Smooth muscle cell (in vitro differentiated cells): ENCODE measurements at regions not wholly inside any gene's neighbourhood (a gene's known extent, or its start where the extent isn't known, plus 50 kb on each side); places are given as distances from the start of the nearest gene placed in this dataset.

Experiments
- DNase-seq: peaks from one replicate; lab custom pipeline; 2025; ENCODE audit not compliant: unreplicated experiment; lab: John Stamatoyannopoulos, UW
- H2AFZ ChIP-seq: fragments of 200-600 bp; sonication (generic); 2 replicates; pipeline ENCODE4 v1.6.0; 2016; ENCODE audit warnings: antibody characterized with exemption, low read depth, mild to moderate bottlenecking
- H3F3A ChIP-seq: fragments of 200-600 bp; sonication (generic); 2 replicates; pipeline ENCODE4 v1.6.0; 2017; ENCODE audit warnings: antibody characterized with exemption, low read depth
- H3K27ac ChIP-seq: fragments of 200-600 bp; sonication (generic); 2 replicates; pipeline ENCODE4 v1.5.1; 2016; ENCODE audit warnings: low read depth, mild to moderate bottlenecking
- H3K27me3 ChIP-seq: fragments of 200-600 bp; sonication (generic); 2 replicates; pipeline ENCODE4 v1.6.1; 2016; ENCODE audit warnings: low read depth, mild to moderate bottlenecking
- H3K36me3 ChIP-seq: fragments of 200-600 bp; sonication (generic); 2 replicates; pipeline ENCODE4 v1.5.1; 2016; ENCODE audit warnings: low read depth
- H3K4me1 ChIP-seq: fragments of 200-600 bp; sonication (generic); 2 replicates; pipeline ENCODE4 v1.5.1; 2016; ENCODE audit warnings: low read depth
- H3K4me2 ChIP-seq: fragments of 200-600 bp; sonication (generic); 2 replicates; pipeline ENCODE4 v1.6.0; 2016; ENCODE audit warnings: mild to moderate bottlenecking
- H3K4me3 ChIP-seq: fragments of 200-600 bp; sonication (generic); 2 replicates; pipeline ENCODE4 v1.5.1; 2016; ENCODE audit warnings: mild to moderate bottlenecking
- H3K79me2 ChIP-seq: fragments of 200-600 bp; sonication (generic); 2 replicates; pipeline ENCODE4 v1.6.0; 2016; ENCODE audit warnings: low read depth, mild to moderate bottlenecking
- H3K9ac ChIP-seq: fragments of 200-600 bp; sonication (generic); 2 replicates; pipeline ENCODE4 v1.6.0; 2016; ENCODE audit warnings: low read depth
- H3K9me3 ChIP-seq: fragments of 200-600 bp; sonication (generic); replicated peaks from 2 replicates; pipeline ENCODE4 v1.5.1; 2016; ENCODE audit warnings: low read depth
- H4K20me1 ChIP-seq: fragments of 200-600 bp; sonication (generic); 2 replicates; pipeline ENCODE4 v1.6.0; 2016; ENCODE audit warnings: low read depth
- WGBS: methylation state at CpG from one replicate; pipeline ENCODE4 v1.1.7; 2016; ENCODE audit warnings: low lambda C conversion rate; 5-methylcytosine and 5-hydroxymethylcytosine counted together
- TF ChIP-seq, protein P1 (sequence below): fragments of 200-600 bp; sonication (generic); IDR thresholded peaks from 2 replicates; pipeline ENCODE4 v1.5.1; 2017; ENCODE audit warnings: borderline replicate concordance, mild to moderate bottlenecking, antibody characterized with exemption; ENCODE audit not compliant: insufficient read depth, poor library complexity, severe bottlenecking

DNA sequence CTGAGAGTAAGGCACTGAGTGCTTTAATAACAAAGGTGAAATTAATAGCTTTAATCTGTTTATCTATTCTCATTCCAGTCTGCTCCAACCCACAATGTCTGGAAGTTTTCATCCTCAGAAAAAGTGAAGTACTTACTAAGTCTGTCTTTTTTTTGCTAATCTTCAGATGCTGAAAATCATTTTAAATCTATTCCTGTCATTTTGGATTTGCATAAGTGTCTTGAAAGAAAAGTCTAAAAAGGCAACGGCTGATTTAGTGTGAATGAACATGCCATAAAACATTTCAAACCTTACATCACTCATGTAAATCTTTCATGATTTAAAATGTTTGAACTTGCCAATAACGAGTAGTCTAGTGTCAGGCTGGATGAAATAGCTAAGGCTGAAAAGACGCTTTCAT, 685.6 kb downstream of the RPS29 start:
- Histone ChIP-seq H3K9ac (no peak overlapping the region), H4K20me1 (no peaks in the 10 kb centered on the region), H3K27me3 (no peaks in the 10 kb centered on the region), H3K4me1 (no peaks in the 10 kb centered on the region), H3K79me2 (no peaks in the 10 kb centered on the region), H3K36me3 (no peaks in the 10 kb centered on the region), H3K4me2 (no peak overlapping the region), H3F3A (no peaks in the 10 kb centered on the region), H2AFZ (no peak overlapping the region), H3K4me3 (no peak overlapping the region), H3K9me3 (no peaks in the 10 kb centered on the region), H3K27ac (no peak overlapping the region)
- TF ChIP-seq, protein P1, sequence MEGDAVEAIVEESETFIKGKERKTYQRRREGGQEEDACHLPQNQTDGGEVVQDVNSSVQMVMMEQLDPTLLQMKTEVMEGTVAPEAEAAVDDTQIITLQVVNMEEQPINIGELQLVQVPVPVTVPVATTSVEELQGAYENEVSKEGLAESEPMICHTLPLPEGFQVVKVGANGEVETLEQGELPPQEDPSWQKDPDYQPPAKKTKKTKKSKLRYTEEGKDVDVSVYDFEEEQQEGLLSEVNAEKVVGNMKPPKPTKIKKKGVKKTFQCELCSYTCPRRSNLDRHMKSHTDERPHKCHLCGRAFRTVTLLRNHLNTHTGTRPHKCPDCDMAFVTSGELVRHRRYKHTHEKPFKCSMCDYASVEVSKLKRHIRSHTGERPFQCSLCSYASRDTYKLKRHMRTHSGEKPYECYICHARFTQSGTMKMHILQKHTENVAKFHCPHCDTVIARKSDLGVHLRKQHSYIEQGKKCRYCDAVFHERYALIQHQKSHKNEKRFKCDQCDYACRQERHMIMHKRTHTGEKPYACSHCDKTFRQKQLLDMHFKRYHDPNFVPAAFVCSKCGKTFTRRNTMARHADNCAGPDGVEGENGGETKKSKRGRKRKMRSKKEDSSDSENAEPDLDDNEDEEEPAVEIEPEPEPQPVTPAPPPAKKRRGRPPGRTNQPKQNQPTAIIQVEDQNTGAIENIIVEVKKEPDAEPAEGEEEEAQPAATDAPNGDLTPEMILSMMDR, result no peak
- 71% methylated on average over 3 of the region's 3 CpGs for WGBS
- no peak for DNase-seq

DNA sequence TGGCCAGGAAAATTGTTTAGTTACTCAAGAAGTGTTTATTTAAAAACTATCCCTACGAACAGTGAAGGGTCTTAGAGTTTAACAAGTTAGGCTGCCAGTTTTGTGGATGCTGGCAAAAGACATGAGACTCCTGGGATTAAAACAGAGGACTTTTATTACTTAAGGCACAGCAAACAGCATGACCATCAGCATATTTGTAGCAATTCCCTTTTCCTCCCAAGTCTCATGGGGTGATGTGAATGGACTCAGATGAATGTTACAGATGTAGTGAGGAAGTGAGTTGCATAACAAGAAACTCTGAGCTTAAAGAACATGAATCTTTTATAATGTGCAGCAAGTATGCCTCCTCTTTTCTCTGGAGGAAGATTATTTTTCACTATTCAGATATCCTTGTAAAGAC, 695.8 kb downstream of the RPS29 start:
- H3K9me3 ChIP-seq, result no peaks in the 10 kb centered on the region
- TF ChIP-seq, protein P1, result no peak
- no peaks in the 10 kb centered on the region for H3K36me3 ChIP-seq
- no peaks in the 10 kb centered on the region for H3F3A ChIP-seq
- peak overlapping the region; percentile 48 for H2AFZ ChIP-seq
- H3K27me3 ChIP-seq, result no peaks in the 10 kb centered on the region
- H4K20me1 ChIP-seq, result no peaks in the 10 kb centered on the region
- no peak overlapping the region for H3K4me2 ChIP-seq
- H3K79me2 ChIP-seq, result no peaks in the 10 kb centered on the region
- H3K4me1 ChIP-seq, result no peaks in the 10 kb centered on the region
- no peak overlapping the region for H3K9ac ChIP-seq
- no peak for DNase-seq
- no peak overlapping the region for H3K4me3 ChIP-seq
- WGBS, result 44% methylated on average over 1 of the region's 1 CpG
- H3K27ac ChIP-seq, result no peak overlapping the region

DNA sequence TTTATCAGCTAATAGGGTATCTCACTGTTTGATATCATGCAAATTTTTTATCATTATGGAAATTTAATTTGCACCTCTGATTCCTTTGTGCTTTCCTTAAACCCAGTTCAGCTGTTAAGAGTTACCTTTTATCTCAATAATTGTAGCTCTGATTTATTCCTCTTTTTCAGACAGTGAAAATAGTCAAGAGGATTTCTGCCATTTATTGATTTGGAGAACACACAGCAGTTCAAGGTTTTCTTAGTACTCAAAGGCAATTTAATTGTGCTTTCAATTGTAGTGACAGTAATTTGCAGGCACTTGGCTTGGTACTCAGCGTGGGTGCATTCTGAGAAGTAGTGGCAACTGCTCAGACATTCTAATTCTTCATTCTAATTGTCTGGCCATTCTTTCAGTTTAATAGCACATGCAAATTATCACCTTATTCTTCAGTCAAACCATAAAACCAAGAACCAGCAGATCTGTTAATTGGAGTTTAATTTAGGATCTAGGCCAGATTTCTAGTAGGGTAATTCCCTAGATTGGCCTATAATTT, 709.3 kb downstream of the RPS29 start:
- Histone ChIP-seq H3K36me3 (no peaks in the 10 kb centered on the region), H3K27me3 (no peaks in the 10 kb centered on the region), H3K79me2 (no peaks in the 10 kb centered on the region), H3K9ac (no peak overlapping the region), H3F3A (no peaks in the 10 kb centered on the region), H3K9me3 (no peaks in the 10 kb centered on the region), H3K4me3 (no peak overlapping the region), H4K20me1 (no peaks in the 10 kb centered on the region), H2AFZ (peak overlapping the region; percentile 1), H3K4me2 (no peak overlapping the region), H3K27ac (no peak overlapping the region), H3K4me1 (peaks cover 9% of the 10 kb centered on the region)
- DNase-seq, result no peak
- TF ChIP-seq, protein P1, result no peak
- WGBS, result 83% methylated on average over 1 of the region's 1 CpG

GRCh38 chr14:48874711-48875110, 711.5 kb downstream of the RPS29 start:
- Histone ChIP-seq H3F3A (no peaks in the 10 kb centered on the region), H3K4me1 (peaks cover 9% of the 10 kb centered on the region), H3K36me3 (no peaks in the 10 kb centered on the region), H3K4me3 (no peak overlapping the region), H3K27me3 (no peaks in the 10 kb centered on the region), H3K79me2 (no peaks in the 10 kb centered on the region), H3K4me2 (no peak overlapping the region), H3K27ac (no peak overlapping the region), H3K9ac (no peak overlapping the region), H3K9me3 (no peaks in the 10 kb centered on the region), H2AFZ (no peak overlapping the region), H4K20me1 (no peaks in the 10 kb centered on the region)
- 100% methylated on average over 2 of the region's 2 CpGs for WGBS
- no peak for DNase-seq
- TF ChIP-seq, protein P1, result no peak
